Adrenal gland (tissue), 9 donors: ENCODE measurements at regions not wholly inside any gene's neighbourhood (a gene's known extent, or its start where the extent isn't known, plus 50 kb on each side); places are given as distances from the start of the nearest gene placed in this dataset.
A peak's percentile ranks its signal among the peaks of the same experiment; 100 is the strongest.

Experiments
- DNase-seq, 7 donors: peaks; one replicate each; pipeline ENCODE4 v3.0.0-alpha.2; 2019 to 2020
- H3K27ac ChIP-seq, 5 donors: fragments of 200-600 bp; sonication (generic) in 4 of 5; 1 replicate in 3 of 5; 2 replicates in 2 of 5; pipeline versions ENCODE4 v1.5.1 to v1.8.0; 2016 to 2020; ENCODE audit warnings: mild to moderate bottlenecking in 1 of 5
- H3K27me3 ChIP-seq: fragments of 200-600 bp; 2 replicates; pipeline ENCODE4 v1.8.0; 2021
- H3K36me3 ChIP-seq, 2 donors: fragments of 200-600 bp; replicated peaks in 1 of 2; 1 replicate in 1 of 2; 2 replicates in 1 of 2; pipeline versions ENCODE4 v1.5.1 to v1.8.0; 2018 to 2022
- H3K4me1 ChIP-seq, 2 donors: fragments of 200-600 bp; replicated peaks in 1 of 2; 1 replicate in 1 of 2; 2 replicates in 1 of 2; pipeline versions ENCODE4 v1.5.1 to v1.8.0; 2018 to 2021
- H3K4me3 ChIP-seq, 4 donors: fragments of 200-600 bp; sonication (generic) in 3 of 4; one replicate each; pipeline ENCODE4 v1.5.1; 2016 to 2018
- H3K9me3 ChIP-seq, 3 donors: fragments of 200-600 bp; sonication (generic) in 1 of 3; replicated peaks in 1 of 3; 1 replicate in 2 of 3; 2 replicates in 1 of 3; pipeline versions ENCODE4 v1.5.1 to v1.8.0; 2016 to 2021
- POLR2A ChIP-seq, 2 donors: fragments of 450-650 bp; IDR thresholded peaks; one replicate each; pipeline ENCODE4 v1.6.1; 2017; ENCODE audit warnings: antibody characterized with exemption in 2 of 2, mild to moderate bottlenecking in 2 of 2, moderate library complexity in 1 of 2
- WGBS, 4 donors: extraction: QIAGEN DNeasy Blood & Tissue Kit in 2 of 4; methylation state at CpG; one replicate each; pipeline versions ENCODE4 v1.1.5 to v1.1.7; 2013 to 2017; 5-methylcytosine and 5-hydroxymethylcytosine counted together
- intact Hi-C, 2 donors: fragments of 100-400 bp; cut with DNase I; formaldehyde crosslinking; loops; one replicate each; pipeline versions ENCODE4 v1.14.1 to v1.15.0; 2022 to 2023
- TF ChIP-seq, protein P1 (sequence below), 6 experiments: fragments of 450-650 bp in 4 of 6; fragments of 200-600 bp in 2 of 6; sonication (generic) in 1 of 6; IDR thresholded peaks; 1 replicate in 5 of 6; 2 replicates in 1 of 6; pipeline versions ENCODE4 v1.5.1 to v1.8.0; 2016 to 2021; ENCODE audit warnings: antibody characterized with exemption in 6 of 6, mild to moderate bottlenecking in 2 of 6, moderate library complexity in 1 of 6
- donor health status: healthy with polysubstance abuse.
- donor health status: Bipolar disorder and iron deficiency.
- donor health status: DM: yes; HTN: yes; CAD: no.
- donor health status: DM: no; HTN: no; CAD: no.
- donor health status: DM: no; HTN: no; CAD: no.

- Histone ChIP-seq H3K36me3 (no peaks in the 10 kb centered on the region), H3K27me3 (no peaks in the 10 kb centered on the region), H3K27ac (peak overlapping the region in 1 of 5 donors; percentile 78), H3K4me3 (no peak overlapping the region), H3K4me1 (peaks cover 0 to 4% of the 10 kb centered on the region in 2 donors), H3K9me3 (no peaks in the 10 kb centered on the region)
- intact Hi-C loops: no loop called here
- TF ChIP-seq, protein P1, sequence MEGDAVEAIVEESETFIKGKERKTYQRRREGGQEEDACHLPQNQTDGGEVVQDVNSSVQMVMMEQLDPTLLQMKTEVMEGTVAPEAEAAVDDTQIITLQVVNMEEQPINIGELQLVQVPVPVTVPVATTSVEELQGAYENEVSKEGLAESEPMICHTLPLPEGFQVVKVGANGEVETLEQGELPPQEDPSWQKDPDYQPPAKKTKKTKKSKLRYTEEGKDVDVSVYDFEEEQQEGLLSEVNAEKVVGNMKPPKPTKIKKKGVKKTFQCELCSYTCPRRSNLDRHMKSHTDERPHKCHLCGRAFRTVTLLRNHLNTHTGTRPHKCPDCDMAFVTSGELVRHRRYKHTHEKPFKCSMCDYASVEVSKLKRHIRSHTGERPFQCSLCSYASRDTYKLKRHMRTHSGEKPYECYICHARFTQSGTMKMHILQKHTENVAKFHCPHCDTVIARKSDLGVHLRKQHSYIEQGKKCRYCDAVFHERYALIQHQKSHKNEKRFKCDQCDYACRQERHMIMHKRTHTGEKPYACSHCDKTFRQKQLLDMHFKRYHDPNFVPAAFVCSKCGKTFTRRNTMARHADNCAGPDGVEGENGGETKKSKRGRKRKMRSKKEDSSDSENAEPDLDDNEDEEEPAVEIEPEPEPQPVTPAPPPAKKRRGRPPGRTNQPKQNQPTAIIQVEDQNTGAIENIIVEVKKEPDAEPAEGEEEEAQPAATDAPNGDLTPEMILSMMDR (IDR thresholded peaks at IDR 0.05): no peak
- no peak for TF ChIP-seq POLR2A (IDR thresholded peaks at IDR 0.05)
- DNase-seq: no peak
- WGBS, 4 donors: 57 to 66% (median 59%) methylated on average over 4 of the region's 4 CpGs
Measured at GRCh38 chr1:199858171-199858570, 169.3 kb upstream of the NR5A2 start.

GRCh38 chr1:199858856-199859255, 168.7 kb upstream of the NR5A2 start:
- Histone ChIP-seq H3K27ac (peak overlapping the region in 1 of 5 donors; percentile 54), H3K4me1 (peaks cover 0 to 4% of the 10 kb centered on the region in 2 donors), H3K9me3 (no peaks in the 10 kb centered on the region), H3K27me3 (no peaks in the 10 kb centered on the region), H3K36me3 (no peaks in the 10 kb centered on the region), H3K4me3 (no peak overlapping the region)
- TF ChIP-seq, protein P1 (IDR thresholded peaks at IDR 0.05): no peak
- TF ChIP-seq POLR2A (IDR thresholded peaks at IDR 0.05): no peak
- WGBS, 4 donors: 73 to 86% (median 73%) methylated on average over 1 of the region's 1 CpG
- intact Hi-C loops: no loop called here
- DNase-seq: no peak

DNA sequence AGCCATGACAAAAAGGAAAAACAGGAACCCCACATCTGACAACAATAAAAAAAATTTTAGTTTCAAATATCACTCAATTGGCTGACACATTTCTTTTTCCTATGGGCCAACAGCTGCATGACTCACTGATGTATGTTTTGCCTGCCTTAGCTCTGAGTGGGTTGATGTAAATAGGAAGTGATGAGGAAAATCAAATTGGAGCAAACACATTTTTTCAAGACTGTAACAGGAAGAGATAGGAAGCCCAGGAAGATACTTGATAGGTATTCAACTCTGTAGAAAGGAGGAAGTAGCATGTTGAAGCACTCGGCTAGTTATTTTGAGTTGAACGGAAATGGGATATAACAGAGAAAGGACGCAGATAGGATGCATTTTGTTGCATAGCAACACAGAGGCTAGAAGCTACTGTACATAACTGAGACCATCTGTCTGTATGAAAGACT, 168.0 kb upstream of the NR5A2 start:
- no peak overlapping the region for H3K27ac ChIP-seq
- WGBS, 4 donors: 38 to 52% (median 50%) methylated on average over 3 of the region's 3 CpGs
- intact Hi-C loops: no loop called here
- H3K9me3 ChIP-seq: no peaks in the 10 kb centered on the region
- no peak overlapping the region for H3K4me3 ChIP-seq
- no peaks in the 10 kb centered on the region for H3K27me3 ChIP-seq
- no peak for TF ChIP-seq POLR2A (IDR thresholded peaks at IDR 0.05)
- TF ChIP-seq, protein P1 (IDR thresholded peaks at IDR 0.05): no peak
- peaks cover 0 to 4% of the 10 kb centered on the region in 2 donors for H3K4me1 ChIP-seq
- H3K36me3 ChIP-seq: no peaks in the 10 kb centered on the region
- peak in 2 of 7 donors; percentile 13 to 23 for DNase-seq

DNA sequence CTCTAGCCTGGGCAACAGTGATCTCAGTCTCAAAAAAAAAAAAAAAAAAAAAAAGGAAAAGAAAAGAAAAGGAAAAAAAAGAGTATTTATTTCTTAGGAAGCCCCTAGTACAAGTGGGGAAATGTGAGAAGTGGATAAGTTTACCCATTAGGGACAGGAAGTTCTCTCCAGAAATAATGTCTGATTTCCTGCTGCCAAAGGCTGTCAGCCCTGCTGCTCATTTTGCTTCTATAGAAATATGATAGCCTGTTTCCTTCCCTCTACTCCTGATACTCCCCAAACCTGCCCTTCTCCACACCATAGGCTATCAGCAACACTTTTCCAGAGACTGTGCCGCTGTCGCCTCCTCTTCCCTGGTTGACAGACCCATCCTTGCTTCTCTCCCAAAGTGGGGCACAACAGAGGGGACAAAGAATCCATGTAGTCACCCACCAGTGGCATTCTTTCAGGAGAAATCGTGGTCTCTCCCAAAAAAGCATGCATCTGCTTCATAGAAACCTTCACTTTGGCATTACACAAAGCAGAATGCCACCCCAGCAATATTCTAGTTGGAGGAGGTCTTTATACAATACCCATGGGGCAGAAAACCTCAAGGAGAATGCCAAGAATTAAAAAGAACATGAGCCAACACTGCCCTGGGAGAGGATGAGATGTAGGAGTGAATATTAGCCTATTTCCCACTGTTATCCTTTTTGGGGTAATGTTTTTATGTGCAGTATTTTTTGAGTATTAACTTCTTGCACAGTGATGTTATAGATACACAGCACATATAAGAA, 166.3 kb upstream of the NR5A2 start:
- no peak overlapping the region for H3K27ac ChIP-seq
- H3K27me3 ChIP-seq: no peaks in the 10 kb centered on the region
- TF ChIP-seq POLR2A (IDR thresholded peaks at IDR 0.05): no peak
- TF ChIP-seq, protein P1 (IDR thresholded peaks at IDR 0.05): no peak
- DNase-seq: no peak
- peaks cover 0 to 4% of the 10 kb centered on the region in 2 donors for H3K4me1 ChIP-seq
- WGBS, 4 donors: 74 to 84% (median 76%) methylated on average over 3 of the region's 3 CpGs
- no peaks in the 10 kb centered on the region for H3K9me3 ChIP-seq
- H3K36me3 ChIP-seq: no peaks in the 10 kb centered on the region
- intact Hi-C loops: no loop called here
- no peak overlapping the region for H3K4me3 ChIP-seq
